ELR (cell line): ENCODE measurements at regions not wholly inside any gene's neighbourhood (a gene's known extent, or its start where the extent isn't known, plus 50 kb on each side); places are given as distances from the start of the nearest gene placed in this dataset.

Experiments used
- DNase-seq: peaks from one replicate; pipeline ENCODE4 v3.0.0-alpha.2; 2015; ENCODE audit warnings: low read depth

DNA sequence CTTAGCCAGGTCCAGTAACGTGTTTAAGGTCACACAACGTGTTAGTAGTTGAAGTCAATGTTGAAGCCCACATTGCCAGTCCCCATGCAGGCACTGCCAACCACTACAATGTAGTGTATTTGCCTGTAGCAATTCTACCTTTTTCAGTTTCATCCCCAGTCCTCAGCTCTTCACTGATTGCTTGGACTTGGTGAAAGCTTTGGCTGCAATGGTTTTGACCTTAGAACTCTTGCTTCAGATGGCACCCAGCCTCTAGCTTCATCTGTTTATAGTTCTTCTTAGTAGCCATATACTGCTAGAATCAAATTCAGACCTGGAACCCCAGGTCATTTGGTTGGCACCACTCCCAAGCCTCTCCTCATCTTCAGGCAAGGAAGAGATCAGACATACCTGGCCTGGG lies 345.4 kb upstream of the SEMA6D start:
- no peak for DNase-seq

DNA sequence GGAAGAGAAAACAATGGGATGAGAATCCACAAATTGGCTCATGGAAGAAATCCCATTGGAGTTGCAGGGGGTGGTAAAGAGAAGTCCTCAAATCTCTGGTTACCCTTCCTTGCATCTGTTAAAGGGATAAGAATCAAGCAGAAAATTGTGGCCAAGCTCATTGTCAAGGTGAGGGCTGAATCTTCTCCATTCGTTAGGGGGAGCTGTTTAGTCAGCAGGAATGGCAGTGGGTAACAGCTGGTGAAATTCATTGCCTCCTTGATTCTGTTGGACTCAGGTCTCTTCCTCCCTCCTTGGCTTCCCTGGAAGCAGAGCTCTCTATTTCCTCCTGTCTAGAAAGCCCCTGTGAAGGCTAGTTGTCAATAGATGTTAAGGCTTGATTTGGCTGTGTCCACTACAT lies 343.1 kb upstream of the SEMA6D start:
- DNase-seq = peak; percentile 12

DNA sequence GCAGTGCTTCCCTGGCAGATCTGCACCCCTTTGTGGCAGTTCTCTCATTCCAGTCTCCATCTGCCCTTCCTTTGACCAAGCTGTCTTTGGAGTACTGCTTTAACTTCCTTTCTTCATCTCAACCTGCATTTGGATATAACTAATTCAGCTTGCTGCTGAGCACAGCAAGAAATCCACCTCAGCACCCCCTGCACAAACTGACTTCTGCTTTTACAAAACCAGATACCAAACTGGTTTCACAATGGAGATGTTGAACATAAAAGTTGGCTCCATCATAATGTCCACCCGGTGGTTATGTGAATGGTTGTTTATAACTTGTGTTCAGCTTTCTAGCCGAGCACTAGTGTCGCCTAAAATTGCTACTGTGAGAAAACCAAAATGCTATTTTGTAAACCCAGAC lies 341.1 kb upstream of the SEMA6D start:
- DNase-seq = no peak

DNA sequence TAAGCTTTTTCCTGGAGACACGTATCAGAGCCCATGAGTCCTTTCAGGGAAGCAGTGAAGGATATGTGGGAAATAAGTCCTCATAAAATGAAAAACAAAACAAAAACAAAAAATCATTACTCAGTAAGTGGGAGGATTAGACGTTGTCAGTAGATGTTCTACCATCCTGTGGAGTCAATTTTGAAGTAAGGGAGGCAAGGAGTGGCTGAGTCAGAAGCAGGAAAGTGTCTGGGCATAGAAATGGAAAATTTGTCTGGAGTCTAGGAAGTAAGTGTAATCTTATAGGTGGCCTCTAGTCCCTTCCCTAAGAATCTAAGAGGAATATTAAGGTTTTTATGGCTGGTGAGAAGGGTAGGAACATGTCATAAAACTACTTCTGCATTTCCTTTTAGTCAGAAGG lies 339.8 kb upstream of the SEMA6D start:
- DNase-seq = no peak

DNA sequence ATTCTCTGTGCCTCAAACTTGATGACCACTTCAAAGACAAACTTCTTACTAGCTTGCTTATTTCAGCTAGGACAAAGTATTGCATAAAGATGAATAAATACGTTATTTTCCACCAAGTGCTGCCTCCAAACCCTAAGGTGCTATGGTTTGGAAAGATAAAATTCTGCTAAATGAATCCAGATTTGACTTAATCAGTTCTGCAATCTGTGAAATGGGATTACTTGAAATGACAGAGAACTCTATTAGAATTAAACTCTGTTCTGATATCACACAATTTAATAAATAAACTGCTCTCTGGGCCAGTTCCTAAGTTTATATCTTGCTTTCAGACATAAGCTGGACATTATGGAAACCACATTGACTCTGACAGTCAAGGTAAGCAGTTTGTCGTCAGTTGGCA lies 338.8 kb upstream of the SEMA6D start:
- DNase-seq = no peak

DNA sequence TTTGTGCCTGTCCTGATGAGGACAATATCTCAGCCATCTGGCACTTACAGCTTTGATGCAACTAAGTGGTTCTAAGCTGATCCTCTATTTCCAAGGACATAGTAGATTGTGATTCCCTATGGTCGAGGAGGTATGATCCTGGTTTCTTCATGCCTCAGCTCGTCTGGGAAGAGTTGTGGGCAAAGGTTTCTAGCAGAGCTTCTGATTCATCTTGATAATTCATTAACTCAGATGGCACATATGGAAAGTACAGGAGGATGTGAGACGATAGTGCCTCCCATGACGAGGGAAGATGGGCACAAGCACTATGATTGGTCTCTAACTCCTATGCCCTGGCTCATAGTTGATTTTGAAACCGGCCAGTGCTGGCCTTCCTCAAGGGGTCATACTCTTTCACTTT lies 334.2 kb upstream of the SEMA6D start:
- DNase-seq = no peak

DNA sequence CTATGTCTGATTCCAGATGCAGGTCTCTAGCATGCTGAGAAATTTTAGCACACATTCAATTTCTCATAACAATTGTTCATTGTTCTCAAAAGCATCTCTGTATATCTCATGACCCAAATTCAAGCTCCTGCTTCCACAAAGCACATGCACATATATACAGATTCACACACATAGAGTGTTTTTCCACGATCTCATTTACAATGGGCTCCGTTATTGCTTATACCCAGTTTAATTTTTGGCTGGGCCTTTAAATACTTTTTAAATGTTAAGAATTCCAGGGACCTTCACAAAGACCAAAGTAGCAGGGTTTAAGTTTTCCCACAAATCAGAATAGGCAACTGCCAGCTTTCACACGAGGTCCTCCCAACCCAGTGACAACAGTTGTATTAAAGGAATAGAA lies 333.5 kb upstream of the SEMA6D start:
- no peak for DNase-seq

DNA sequence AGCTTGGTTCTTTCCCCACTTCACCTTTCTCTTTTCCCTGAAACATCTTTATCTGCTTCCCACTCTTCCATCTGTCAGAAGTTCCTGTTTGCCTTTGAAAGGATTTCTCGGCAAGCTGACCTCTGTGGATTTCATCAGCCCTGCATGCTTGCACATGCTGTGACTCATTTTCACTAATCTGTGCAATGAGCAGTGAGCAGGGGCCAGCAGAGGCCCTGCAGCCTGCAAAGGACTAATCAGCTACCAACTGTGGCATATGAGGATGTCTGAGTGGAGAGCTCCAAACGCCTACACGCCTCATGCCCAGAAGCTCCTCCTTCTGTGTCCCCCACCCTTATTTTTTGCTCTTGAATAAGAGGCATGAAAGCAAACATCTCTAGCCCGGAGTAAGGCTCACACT lies 333.0 kb upstream of the SEMA6D start:
- DNase-seq = peak; percentile 67

DNA sequence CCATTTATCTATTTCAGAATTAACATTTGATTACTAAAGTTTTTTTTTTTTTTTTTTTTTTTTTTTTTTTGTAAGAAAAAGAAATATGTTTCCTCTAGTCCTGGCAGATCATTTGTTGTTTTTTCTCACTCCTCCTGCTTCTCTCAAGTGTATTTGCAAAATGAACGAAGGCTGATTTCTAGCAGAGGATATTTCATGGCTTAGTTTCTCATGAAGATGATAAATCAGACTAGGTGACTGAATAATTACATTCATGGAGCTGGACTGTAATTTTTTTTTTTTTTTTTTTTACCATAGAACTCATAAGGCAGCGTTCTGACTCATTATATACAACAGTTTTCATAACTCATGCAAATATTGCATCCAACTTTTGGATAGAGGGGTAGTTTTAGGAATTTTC lies 332.5 kb upstream of the SEMA6D start:
- peak; percentile 3 for DNase-seq

DNA sequence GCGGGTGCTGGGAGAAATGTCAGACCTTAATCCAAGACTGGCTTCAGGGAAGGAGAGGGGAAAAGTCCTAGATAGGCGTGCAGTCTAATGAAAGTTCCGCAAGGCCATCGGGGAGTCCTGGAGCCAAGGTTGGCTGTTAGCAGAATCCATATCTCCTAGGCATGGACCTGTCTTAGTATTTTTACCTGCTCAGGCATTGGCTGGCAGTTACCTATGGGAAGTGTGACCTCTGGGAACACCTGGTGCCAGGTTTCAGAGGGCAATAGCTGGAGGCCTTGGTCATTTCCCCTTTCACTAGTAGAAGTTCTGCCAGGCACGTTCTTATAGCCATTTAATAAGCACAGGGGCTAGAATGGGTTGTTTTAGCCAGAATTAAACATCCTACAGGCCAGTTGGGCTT lies 330.8 kb upstream of the SEMA6D start:
- no peak for DNase-seq

DNA sequence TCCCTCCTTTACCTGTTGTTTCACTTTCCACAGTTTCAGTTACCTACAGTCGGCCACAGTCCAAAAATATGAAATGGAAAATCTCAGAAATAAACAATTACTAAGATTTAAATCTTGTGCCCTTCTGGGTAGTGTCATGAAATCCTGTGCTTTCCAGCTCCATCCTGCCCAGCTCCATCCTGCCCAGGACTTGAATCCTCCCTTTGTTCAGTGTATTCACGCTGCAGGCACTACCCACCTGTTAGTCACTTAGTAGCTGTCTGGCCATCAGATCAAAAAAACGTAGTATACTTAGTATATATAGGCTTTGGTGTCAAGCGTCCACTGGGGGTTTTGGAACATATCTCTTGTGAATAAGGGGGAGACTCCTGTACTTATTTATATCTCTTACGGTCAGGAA lies 329.0 kb upstream of the SEMA6D start:
- no peak for DNase-seq

DNA sequence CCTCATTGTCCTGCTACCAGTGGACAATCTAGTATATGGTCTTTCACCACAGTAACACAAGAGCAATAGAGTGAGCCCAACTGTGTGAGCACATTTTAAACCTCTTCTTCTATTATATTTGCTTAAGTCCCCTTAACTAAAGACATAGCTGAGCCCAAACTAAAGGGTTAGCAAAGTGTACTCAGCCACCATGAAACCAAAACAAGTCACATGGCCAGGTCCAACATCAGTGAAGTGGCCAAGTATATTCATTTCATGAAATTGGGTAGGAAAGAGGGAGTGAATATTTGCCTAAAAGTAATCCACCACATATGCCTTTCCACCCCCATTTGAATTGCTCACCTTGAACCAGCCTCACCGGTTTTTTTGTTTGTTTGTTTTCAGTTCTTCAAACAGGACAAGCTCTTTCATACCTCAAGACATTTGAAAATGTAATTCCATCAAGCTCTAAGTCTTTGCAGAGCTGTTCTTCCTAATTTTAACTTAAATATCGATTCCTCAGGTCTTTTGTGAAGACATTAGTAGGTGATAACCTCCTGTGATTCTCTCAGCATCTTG lies 327.0 kb upstream of the SEMA6D start:
- no peak for DNase-seq

DNA sequence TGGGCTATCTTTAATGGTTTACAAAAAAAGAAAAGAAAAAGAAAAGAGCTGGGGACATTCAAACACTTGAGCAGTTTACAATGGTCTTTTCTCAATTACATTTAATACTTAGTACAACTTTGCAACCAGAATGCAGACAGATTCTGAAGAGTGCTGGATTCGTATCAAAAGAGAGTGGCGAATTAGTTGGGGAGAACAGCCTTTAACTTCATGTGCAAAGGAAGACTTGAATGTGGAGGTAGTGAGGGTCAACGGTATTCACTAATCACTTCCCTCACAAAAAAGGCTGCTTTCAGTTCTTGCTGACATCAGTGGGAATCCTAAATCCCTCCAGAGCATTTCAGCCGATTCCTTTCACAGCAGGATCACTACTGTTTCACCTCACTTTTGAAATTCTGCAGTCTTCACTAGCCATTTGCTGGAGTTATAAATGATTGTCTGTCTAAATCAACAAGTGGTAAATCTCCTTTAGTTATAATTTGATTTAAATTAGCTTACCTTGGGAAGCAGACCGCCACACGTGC lies 323.0 kb upstream of the SEMA6D start:
- DNase-seq = no peak

DNA sequence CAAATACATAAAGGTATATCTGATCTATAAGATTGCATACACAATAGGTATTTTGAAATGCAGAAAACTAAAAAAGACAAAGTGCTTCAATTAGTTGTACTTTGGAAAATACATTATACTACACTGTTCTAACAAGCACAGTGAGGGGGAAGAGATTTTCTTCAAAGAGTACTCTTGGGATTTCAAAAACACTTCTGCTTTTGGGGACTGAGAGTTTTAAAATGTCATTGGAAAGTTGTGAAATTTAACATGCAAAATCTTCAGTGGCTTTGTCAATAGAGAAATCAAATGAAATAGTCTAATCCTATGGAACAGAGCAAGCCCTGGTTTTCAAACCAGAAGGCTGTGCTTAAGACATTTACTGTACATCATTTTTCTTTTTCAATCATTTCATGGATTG lies 322.2 kb upstream of the SEMA6D start:
- DNase-seq = no peak

DNA sequence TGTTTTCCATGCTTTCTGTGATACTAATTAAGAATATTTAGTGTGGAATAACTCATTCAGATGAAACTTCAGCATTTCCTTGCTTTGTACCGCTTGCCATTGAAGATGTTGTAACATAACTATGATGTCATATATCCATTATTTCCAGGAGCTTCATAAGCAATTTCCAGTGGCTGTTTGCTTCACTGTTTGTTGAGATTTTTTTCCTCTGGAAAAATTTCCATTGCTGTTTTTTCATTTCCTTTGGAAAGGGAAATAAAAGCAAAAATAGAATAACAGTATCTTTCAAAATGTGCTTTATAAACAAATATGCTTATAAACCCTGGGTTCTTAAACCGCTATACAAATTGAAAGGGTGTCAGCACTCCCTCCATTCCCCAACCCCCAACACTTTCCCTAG lies 319.6 kb upstream of the SEMA6D start:
- no peak for DNase-seq

DNA sequence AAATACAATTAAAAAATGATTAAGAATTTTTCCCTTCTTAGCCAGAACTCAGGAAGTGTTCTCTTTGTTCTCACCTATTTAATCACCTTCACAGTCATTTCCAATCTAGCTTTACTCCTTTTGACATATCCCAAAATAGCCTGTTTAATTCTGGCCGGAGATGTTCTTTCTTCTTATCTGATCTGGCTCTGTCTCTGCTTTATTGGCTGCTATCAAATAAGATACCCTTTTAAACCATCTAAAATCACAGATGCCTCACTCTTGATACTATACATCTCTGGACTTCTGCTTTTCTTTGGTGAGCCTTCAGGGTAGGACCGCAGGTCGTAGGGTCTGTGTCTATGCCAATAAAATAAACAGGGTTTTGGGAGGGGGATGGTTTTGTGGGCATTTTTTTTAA lies 319.2 kb upstream of the SEMA6D start:
- DNase-seq = no peak

DNA sequence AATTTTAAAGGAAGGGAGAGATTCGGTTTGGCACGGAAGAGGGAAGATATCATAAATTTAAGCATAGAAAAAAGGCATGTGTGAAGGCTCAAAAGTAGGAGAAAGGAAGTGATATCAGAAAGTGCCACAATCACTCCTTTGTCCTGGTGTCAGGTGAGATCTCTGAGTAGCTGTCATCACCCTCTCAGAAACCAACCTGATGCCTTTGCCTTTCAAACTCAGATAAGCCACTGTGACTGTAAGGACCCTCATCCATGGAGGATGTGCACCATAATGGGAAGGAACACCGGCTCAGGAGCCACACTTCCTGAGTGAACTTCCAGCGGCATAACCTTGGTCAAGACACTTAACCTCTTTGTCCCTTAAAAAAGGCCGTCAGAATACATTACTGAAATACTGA lies 318.7 kb upstream of the SEMA6D start:
- no peak for DNase-seq

DNA sequence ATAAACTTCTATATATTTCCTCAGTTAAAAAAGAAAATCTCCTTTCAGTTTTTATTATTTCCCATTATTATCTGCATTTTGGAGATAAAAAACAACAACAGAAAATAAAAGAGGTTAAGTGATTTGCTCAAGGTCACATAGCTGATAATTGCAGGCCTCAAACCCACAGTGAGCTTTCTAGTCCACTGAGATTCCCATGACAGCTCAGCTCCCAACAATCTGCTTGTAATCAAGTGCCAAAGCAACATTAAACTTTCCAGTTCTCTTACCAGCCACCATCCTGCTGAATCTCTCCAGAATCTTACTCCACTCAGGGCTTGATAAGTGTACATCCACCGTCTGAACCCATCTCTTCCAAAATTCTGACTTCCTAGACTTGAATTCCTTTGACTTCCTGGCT lies 318.2 kb upstream of the SEMA6D start:
- DNase-seq = no peak

DNA sequence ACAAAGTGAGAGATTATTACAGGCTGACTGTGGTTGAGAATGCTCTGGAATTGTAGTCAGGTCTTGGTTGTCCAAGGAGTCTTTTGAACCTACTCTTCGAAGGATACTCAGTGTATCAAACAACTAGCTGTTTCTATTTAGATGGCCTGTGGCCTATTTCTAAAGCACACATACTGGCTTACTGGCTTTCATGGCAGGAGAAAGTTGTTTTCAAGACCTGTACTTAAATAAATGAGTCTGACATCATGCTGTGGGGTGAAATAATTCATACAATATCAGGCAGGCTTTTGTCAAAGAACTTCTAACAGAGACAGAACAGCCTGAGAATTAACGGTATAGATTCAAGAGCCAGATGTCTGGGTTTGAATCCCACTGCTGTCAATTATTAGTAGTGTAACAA lies 316.7 kb upstream of the SEMA6D start:
- no peak for DNase-seq

DNA sequence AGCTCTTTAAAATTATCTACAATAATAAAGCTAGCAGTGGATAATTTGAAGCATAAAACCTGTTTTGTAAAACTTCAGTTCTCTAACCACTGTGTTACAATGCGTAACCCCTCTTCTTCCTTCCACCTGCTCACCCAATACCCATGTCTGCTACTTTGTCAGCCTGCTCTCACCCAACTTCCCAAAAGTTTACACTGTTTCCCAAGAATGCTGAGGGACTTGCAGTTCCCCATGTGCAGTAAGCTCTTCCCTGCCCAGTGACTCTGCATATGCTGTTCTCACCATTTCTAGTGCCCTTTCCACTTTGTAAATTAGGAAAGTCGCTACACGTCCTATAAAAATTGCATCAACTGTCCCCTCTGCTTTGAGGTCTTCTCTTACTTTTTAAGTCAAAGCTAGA lies 315.9 kb upstream of the SEMA6D start:
- no peak for DNase-seq

DNA sequence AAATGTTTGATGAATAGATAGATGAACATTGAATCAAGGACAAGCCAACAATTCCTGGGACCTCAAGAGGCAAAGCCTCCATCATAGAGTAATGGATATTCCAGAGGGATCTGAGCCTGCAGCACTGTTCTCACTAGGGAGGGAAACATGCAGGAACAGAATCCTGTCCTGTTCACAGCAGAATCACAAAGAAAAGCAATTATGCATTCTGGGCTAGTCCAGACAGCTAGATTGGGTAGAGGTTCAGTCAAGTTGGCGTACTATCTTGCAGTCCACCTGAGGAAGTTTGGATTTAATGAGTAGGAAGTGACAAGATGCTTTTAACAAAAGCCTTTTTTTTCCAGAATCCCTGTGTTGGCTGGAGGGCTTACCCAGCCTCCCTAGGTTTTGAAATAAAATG lies 314.5 kb upstream of the SEMA6D start:
- no peak for DNase-seq

DNA sequence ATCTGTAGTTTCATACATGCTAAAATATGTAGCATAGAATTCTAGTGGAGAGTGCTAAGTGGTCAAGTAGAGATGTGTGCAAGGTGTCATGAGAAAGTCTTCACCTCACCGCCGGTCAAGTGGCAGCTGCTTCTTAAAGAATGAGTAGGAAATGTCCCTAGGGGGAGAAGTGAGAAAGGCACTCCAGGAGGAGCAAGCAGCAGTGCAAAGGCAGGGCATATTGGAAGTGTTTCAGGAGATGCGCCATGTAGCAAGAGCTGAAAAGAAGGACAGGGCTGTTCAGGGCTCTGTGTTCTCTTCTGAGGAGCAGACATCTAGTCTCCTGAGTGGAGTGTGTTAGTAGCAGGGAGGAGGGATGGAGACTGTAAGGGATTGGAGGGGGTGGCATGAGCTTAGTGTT lies 312.4 kb upstream of the SEMA6D start:
- DNase-seq = no peak

DNA sequence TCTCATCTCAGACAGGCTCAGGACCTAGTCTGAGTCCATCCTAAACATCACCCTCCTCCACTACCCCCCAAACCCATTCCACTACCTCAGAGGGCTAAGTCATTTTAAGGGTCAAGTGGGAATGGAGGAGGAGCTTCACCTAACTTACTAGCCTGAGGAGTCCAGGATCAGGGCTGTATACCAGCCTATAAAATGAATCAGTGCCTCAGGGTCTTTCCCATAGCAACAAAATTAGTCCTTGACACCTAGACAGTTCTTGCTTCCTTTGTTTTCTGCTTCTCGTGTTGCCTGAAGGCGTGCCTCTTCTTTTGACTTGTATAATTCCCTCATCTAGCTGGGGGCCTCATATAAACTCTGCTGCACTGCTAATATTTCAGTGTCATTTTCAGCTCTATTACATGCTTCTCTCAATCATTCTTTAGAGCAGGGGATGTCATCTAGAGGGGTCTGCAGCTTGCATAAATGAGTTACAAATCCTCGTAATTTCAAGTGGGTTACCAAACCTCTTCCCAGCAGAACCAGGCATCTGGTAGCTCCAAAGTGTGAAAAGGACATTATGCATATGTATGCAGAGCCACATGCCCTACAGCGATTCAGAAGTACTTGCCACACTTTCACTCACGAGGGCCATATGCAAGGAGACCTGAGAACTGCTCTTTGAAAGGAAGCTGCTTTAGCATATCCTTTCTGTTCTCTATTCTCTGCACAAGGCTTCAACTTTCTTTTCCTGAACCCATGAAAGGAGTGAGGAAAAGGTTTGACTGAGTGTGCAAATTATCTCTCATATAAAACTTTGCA lies 311.7 kb upstream of the SEMA6D start:
- no peak for DNase-seq

DNA sequence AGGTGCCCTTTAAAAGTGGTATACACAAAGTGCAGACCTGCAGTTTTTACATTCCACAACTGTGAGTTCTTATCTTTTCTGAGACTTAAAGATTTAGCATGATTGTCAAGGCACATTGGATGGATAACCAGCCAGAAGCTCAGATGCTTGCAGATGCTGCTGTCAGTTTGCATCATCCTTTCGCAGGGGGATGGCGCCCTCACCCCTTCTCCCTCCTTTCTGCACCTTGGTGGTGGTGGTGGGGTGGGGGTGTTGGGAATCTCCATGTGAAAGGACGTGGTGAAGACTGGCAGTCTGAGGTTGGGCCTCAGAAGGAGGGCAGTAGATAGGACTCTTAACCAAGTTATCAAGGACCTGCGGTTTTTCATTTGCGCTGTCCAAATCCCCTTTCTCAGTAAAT lies 309.6 kb upstream of the SEMA6D start:
- DNase-seq = no peak
